Fibroblast of mammary gland (primary cell): ENCODE measurements at regions not wholly inside any gene's neighbourhood (a gene's known extent, or its start where the extent isn't known, plus 50 kb on each side); places are given as distances from the start of the nearest gene placed in this dataset.

Source experiments
- DNase-seq: peaks from one replicate; pipeline ENCODE4 v3.0.0-alpha.2; 2010; ENCODE audit warnings: low read depth
- H3K4me3 ChIP-seq: 2 replicates; pipeline ENCODE4 v1.5.1; 2011; ENCODE audit warnings: low read depth, mild to moderate bottlenecking, low read length, moderate library complexity; ENCODE audit not compliant: control insufficient read depth
- CTCF ChIP-seq: conservative IDR thresholded peaks from 2 replicates; pipeline ENCODE4 v1.5.1; 2011; ENCODE audit warnings: low read depth, low read length, inconsistent platforms; ENCODE audit not compliant: control insufficient read depth, insufficient read depth

- DNase-seq, result no peak
- no peak for TF ChIP-seq CTCF
- no peak overlapping the region for H3K4me3 ChIP-seq
Measured at GRCh38 chr4:32251126-32251525, 1531.0 kb downstream of the PCDH7 start.

GRCh38 chr4:32251926-32252325, 1531.8 kb downstream of the PCDH7 start:
- no peak for TF ChIP-seq CTCF

GRCh38 chr4:32254216-32254615, 1534.0 kb downstream of the PCDH7 start:
- no peak for DNase-seq
- H3K4me3 ChIP-seq, result no peak overlapping the region
- TF ChIP-seq CTCF, result no peak

More at GRCh38 chr4:32251926-32252325, 1531.8 kb downstream of the PCDH7 start:
- H3K4me3 ChIP-seq, result no peak overlapping the region
- DNase-seq, result no peak

- DNase-seq, result no peak
- TF ChIP-seq CTCF, result no peak
- no peak overlapping the region for H3K4me3 ChIP-seq
Measured at GRCh38 chr4:32258986-32259385, 1538.8 kb downstream of the PCDH7 start.

- no peak for TF ChIP-seq CTCF
- no peak for DNase-seq
- H3K4me3 ChIP-seq, result no peak overlapping the region
Measured at GRCh38 chr4:32261196-32261595, 1541.0 kb downstream of the PCDH7 start.

- no peak overlapping the region for H3K4me3 ChIP-seq
- TF ChIP-seq CTCF, result no peak
- DNase-seq, result no peak
Measured at GRCh38 chr4:32268863-32269262, 1548.7 kb downstream of the PCDH7 start.

GRCh38 chr4:32290102-32290501, 1569.9 kb downstream of the PCDH7 start:
- no peak overlapping the region for H3K4me3 ChIP-seq
- TF ChIP-seq CTCF, result no peak
- no peak for DNase-seq
